Retina (tissue), 1 donor: ENCODE measurements at regions not wholly inside any gene's neighbourhood (a gene's known extent, or its start where the extent isn't known, plus 50 kb on each side); places are given as distances from the start of the nearest gene placed in this dataset.
"Not testable (repeated sequence)": the region's sequence is repeated elsewhere in the genome, so short reads cannot be mapped to it uniquely, and the experiment has no call there.

ENCODE experiments used
- DNase-seq: peaks from one replicate; pipeline ENCODE4 v3.0.0-alpha.2; 2016

DNA sequence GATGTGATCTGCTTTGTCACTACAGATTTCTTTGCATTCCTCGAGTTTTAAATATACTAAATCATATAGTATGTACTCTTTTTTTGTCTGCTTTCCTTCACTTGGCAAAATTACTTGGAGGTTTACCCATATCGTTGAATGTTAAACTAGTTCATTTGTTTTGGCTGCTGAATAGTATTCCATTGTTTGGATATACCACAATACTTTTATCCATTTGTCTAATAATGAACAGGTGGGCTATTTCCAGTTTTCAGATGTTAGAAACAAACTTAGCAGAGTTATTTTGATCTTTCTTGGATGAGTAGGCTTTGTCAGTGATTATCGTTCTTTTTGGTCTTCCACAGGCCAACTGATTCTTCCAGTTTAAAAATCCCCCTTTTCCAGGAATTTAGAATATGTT is 154.0 kb upstream of the TGFBR2 start:
- DNase-seq, result no peak

GRCh38 chr3:30453360-30454039 is 152.9 kb upstream of the TGFBR2 start:
- DNase-seq, result no peak

GRCh38 chr3:30454636-30455035 is 151.8 kb upstream of the TGFBR2 start:
- no peak for DNase-seq

DNA sequence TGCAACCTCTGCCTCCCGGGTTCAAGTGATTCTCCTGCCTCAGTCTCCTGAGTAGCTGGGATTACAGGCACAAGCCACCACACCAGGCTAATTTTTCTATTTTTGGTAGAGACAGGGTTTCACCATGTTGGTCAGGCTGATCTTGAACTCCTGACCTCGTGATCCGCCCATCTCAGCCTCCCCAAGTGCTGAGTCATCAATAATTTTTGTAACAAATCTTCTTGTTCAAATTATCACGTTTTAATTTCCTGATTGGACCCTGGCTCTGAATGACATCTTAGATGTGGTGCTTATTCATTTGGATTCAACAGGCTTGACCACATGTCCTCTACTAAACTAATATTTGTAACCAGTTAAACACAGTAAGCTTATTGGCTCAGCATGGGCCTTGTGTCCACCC is 151.3 kb upstream of the TGFBR2 start:
- not testable (repeated sequence) for DNase-seq

GRCh38 chr3:30455840-30456239 is 150.6 kb upstream of the TGFBR2 start:
- DNase-seq, result no peak

DNA sequence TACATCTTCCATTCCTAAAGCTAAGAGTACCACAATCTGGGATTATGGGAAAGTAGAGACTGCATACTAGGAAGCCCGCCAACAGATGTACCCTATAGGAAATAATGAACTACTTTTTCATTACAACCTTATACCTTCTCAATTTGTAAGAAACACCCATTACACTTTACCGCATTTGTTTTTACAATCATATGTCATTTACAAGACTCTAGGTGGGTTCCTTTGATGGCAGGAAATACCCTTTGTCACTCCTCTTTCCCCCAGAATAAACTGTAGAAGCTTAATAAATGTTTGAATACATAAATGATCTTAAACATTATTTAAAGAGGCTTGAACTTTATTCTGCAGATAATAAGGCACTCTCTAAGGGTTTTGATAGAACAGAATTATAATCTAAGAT is 150.1 kb upstream of the TGFBR2 start:
- no peak for DNase-seq

DNA sequence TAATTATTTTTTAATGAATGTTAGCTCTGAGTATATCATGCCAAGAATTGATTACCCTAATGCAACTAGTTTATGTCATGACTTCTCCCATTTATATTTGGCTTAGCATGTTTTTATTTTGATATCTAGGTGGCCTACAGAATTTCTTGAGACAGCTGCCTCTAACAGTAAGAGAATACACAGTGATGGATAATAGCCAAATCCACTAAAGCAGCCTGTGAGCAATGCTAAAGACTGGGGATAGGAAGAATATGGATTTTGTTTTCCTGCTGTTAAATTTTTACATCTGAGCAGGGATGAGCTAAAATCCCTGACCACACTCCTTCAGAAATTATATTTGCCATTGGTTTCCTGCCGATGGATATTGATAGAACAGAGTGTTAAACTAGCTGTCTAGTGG is 149.3 kb upstream of the TGFBR2 start:
- DNase-seq, result no peak

- no peak for DNase-seq
Observed at GRCh38 chr3:30457726-30458125, 148.7 kb upstream of the TGFBR2 start.

- no peak for DNase-seq
Observed at GRCh38 chr3:30458376-30459171, 147.8 kb upstream of the TGFBR2 start.

DNA sequence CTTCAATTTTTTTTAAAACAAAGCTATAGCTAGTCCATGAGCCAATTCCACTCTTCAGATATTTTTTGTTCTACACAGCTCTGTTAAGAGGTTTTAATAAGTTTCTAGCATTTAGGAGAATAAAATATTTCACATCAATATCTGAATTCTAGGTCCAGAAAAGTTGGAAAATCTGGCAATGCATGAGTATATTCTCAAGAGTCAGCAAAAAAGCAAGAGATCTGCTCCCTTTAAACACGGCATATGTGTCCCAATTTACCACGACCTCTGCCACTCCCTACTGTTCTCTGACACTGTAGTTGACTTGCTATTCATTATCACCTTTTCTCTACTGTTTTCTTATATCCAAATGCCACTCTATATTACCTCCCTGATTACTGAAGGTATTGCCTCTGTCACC is 145.1 kb upstream of the TGFBR2 start:
- no peak for DNase-seq

GRCh38 chr3:30462721-30463470 is 143.5 kb upstream of the TGFBR2 start:
- no peak for DNase-seq

DNA sequence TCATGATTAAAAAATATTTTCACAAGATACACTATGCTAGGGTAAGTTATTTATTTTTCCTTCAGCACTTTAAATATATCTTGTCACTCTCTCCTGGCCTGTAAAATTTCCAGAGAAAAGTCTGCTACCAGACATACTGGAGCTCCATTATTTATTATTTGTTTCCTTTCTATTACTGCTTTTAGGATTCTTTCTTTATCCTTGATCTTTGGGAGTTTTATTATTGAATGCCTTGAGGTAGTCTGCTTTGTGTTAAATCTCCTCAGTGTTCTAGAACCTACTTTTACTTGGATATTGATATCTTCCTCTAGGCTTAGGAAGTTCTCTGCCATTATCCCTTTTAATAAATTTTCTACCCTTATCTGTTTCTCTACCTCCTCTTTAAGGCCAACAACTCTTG is 142.0 kb upstream of the TGFBR2 start:
- DNase-seq, result no peak

DNA sequence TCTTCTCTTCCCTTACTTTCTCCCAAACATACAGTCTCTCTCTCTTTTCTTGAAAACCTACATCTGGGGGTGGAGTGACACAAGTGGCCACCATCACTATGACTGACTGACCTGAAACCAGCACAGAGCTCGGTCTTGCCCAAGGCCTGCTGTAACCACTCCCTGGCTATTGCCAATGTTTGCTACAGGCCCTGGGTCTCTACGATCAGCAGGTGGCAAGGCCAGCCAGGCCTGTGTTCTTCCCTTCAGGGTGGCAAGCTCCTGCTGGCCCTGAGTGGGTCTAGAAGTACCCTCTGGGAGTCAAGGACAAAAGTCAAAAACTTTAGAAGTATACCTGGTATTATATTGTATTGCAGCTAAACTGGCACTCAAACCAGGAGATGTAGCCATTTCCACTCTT is 140.9 kb upstream of the TGFBR2 start:
- DNase-seq, result no peak

GRCh38 chr3:30467596-30468238 is 138.7 kb upstream of the TGFBR2 start:
- no peak for DNase-seq

DNA sequence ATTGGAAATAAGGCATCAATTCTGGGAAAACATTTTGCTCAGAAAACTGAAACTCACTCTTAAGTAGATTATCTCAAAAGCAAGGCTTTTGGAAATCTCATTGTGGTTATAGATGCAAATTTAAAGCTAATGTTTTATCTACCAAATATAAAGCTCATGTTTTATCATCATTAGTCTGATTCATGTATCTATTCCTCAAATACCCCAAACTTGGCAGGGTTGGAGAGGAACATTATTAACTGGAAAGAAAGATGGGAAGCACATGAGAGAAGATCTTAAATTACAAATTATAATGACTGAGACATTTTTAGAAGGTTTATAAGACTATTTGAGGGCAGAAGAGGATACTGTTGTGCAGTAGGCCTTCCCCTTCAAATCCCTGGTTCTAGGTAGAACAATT is 137.3 kb upstream of the TGFBR2 start:
- no peak for DNase-seq

DNA sequence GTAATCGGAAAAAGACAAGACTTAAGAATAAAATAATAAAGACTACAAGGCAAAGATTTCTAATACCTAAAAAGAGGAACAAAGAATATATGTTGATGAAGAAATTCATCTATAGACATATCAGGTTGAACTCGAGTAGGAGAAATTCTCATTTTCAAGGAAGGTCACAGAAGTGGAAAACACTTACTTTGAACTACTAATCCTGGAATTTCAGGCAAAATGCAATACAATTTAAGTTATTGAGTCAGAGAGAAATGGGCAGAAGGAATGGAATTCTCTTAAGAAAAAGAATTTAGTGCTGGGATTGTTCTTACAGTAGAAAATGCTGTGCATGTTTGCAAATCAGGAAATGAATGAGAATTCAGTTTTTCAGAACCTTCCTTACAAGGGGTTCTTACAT is 135.9 kb upstream of the TGFBR2 start:
- no peak for DNase-seq

DNA sequence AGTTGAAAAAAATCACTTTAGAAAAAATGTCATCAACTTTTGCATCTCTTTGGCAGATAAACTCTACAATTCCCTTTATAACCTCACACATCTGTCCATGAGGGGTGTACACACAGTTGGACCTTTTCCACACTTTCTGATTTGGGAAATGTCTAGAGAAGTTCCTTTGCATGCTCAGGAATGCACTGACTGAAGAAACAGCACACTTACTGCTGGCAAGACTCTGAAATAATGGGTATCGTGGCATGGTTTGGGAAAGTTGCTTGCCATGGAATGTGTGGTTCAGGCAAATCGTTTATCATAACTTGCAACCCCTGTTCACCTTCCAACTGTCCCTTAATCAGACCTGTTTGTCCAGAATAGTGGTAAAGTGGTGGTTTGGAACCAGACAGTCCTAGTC is 135.3 kb upstream of the TGFBR2 start:
- DNase-seq, result no peak

- no peak for DNase-seq
Observed at GRCh38 chr3:30471796-30472489, 134.5 kb upstream of the TGFBR2 start.

- DNase-seq, result no peak
Observed at GRCh38 chr3:30473374-30474051, 132.9 kb upstream of the TGFBR2 start.

DNA sequence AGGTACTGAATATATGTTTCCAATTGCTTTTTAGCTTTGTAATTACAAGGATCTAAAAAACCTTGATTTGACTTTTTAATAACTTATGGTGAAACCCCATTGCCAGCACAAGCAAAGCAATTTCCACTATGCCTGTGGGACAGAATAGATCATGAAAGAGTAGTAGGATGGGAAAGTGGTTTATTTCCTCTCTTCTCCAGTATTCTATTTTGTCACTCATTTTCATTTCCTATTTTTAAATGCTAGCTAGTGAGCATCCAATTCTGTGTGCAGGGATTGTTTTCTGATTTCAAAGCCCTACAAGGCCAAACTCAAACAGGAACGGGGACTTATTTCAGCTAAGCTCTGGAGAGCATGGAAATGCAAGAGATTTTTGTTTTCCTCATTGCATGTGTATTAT is 132.0 kb upstream of the TGFBR2 start:
- no peak for DNase-seq

DNA sequence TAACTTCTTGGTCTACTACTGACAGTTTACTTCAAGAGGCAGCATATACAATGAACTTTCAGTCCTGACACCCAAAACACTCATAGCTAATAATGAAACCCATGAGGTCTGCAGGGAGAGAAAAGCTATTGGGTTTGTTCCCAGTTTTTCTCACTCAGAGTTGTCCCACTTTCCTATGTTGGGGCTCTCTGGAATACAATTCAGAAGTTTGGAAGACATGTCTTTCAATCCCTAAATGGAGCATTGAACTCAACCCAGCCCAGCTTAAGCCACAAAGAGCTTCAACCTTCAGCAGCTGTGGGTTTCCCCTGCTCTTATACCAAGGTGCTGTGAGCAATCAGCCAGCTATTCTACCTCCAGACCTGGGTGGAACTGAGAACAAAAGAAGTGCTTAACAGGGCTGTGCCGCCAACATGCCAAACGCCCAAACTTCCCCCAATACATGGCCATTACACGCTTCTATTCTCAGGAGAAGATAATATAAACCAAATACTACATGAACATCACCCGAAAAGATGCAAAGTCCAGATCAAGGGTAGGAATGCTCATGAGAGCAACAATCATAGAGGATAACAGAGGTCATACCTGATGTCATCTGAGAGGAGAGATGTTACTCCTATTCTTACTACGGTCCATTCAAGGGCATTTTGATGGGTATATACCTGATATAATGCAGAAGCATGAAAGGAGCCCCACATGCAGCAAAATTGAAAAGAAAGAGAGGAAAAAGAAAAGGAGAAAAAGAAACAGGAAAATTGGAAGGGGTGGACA is 131.2 kb upstream of the TGFBR2 start:
- no peak for DNase-seq
